A549 (cell line): ENCODE measurements at regions not wholly inside any gene's neighbourhood (a gene's known extent, or its start where the extent isn't known, plus 50 kb on each side); places are given as distances from the start of the nearest gene placed in this dataset.
"Not testable (repeated sequence)": the region's sequence is repeated elsewhere in the genome, so short reads cannot be mapped to it uniquely, and the experiment has no call there.

Source experiments
- BHLHE40 ChIP-seq: IDR thresholded peaks from 2 replicates; pipeline ENCODE4 v1.6.1; 2012; ENCODE audit warnings: low read depth, low read length, inconsistent platforms
- POLR2A ChIP-seq: IDR thresholded peaks from 2 replicates; pipeline ENCODE4 v1.6.1; 2012; ENCODE audit warnings: mild to moderate bottlenecking, low read length
- TFCP2L1 ChIP-seq: fragments of 250-450 bp; sonication (Bioruptor Pico); IDR thresholded peaks from 2 replicates; pipeline ENCODE4 v1.5.0; 2021; ENCODE audit warnings: mild to moderate bottlenecking
- TF ChIP-seq, protein P1 (sequence below): fragments of >200 bp; sonication (Bioruptor Twin); formaldehyde crosslinking; IDR thresholded peaks from 3 replicates; pipeline ENCODE4 v1.5.1; 2016
- TF ChIP-seq, protein P2 (sequence below): IDR thresholded peaks from 2 replicates; pipeline ENCODE4 v1.6.1; 2012
- TF ChIP-seq, protein P3 (sequence below): fragments of 200-600 bp; sonication (generic); IDR thresholded peaks from 2 replicates; pipeline ENCODE4 v1.6.1; 2016; ENCODE audit warnings: antibody characterized with exemption, mild to moderate bottlenecking, moderate library complexity

DNA sequence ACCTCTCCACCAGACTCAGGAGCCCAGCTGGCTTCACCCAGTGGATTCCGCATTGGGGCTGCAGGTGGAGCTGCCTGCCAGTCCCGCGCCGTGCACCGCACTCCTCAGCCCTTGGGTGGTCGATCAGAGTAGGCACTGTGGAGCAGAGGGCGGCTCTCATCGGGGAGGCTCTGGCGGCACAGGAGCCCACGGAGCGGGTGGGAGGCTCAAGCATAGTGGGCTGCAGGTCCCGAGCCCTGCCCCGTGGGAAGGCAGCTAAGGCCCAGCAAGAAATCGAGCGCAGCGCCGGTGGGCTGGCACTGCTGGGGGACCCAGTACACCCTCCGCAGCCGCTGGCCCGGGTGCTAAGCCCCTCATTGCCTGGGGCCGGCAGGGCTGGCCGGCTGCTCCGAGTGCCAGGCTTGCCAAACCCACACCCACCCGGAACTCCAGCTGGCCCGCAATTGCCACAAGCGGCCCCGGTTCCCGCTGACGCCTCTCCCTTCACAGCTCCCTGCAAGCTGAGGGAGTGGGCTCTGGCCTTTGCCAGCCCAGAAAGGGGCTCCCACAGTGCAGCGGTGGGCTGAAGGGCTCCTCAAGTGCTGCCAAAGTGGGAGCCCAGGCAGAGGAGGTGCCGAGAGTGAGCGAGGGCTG lies 2065.8 kb upstream of the CDH6 start:
- TF ChIP-seq, protein P1, sequence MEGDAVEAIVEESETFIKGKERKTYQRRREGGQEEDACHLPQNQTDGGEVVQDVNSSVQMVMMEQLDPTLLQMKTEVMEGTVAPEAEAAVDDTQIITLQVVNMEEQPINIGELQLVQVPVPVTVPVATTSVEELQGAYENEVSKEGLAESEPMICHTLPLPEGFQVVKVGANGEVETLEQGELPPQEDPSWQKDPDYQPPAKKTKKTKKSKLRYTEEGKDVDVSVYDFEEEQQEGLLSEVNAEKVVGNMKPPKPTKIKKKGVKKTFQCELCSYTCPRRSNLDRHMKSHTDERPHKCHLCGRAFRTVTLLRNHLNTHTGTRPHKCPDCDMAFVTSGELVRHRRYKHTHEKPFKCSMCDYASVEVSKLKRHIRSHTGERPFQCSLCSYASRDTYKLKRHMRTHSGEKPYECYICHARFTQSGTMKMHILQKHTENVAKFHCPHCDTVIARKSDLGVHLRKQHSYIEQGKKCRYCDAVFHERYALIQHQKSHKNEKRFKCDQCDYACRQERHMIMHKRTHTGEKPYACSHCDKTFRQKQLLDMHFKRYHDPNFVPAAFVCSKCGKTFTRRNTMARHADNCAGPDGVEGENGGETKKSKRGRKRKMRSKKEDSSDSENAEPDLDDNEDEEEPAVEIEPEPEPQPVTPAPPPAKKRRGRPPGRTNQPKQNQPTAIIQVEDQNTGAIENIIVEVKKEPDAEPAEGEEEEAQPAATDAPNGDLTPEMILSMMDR: not testable (repeated sequence)
- not testable (repeated sequence) for TF ChIP-seq POLR2A, TFCP2L1, BHLHE40
- TF ChIP-seq, protein P2, sequence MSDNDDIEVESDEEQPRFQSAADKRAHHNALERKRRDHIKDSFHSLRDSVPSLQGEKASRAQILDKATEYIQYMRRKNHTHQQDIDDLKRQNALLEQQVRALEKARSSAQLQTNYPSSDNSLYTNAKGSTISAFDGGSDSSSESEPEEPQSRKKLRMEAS: not testable (repeated sequence)
- TF ChIP-seq, protein P3, sequence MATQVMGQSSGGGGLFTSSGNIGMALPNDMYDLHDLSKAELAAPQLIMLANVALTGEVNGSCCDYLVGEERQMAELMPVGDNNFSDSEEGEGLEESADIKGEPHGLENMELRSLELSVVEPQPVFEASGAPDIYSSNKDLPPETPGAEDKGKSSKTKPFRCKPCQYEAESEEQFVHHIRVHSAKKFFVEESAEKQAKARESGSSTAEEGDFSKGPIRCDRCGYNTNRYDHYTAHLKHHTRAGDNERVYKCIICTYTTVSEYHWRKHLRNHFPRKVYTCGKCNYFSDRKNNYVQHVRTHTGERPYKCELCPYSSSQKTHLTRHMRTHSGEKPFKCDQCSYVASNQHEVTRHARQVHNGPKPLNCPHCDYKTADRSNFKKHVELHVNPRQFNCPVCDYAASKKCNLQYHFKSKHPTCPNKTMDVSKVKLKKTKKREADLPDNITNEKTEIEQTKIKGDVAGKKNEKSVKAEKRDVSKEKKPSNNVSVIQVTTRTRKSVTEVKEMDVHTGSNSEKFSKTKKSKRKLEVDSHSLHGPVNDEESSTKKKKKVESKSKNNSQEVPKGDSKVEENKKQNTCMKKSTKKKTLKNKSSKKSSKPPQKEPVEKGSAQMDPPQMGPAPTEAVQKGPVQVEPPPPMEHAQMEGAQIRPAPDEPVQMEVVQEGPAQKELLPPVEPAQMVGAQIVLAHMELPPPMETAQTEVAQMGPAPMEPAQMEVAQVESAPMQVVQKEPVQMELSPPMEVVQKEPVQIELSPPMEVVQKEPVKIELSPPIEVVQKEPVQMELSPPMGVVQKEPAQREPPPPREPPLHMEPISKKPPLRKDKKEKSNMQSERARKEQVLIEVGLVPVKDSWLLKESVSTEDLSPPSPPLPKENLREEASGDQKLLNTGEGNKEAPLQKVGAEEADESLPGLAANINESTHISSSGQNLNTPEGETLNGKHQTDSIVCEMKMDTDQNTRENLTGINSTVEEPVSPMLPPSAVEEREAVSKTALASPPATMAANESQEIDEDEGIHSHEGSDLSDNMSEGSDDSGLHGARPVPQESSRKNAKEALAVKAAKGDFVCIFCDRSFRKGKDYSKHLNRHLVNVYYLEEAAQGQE: not testable (repeated sequence)
